OCI-LY3 (cell line): ENCODE measurements at regions not wholly inside any gene's neighbourhood (a gene's known extent, or its start where the extent isn't known, plus 50 kb on each side); places are given as distances from the start of the nearest gene placed in this dataset.
A peak's percentile ranks its signal among the peaks of the same experiment; 100 is the strongest.

Experiments
- H2AFZ ChIP-seq: fragments of 200-600, 300-600 bp; shearing (Covaris generic); 2 replicates; pipeline ENCODE4 v1.6.0; 2014; ENCODE audit warnings: antibody characterized with exemption, low read depth, low read length
- H3K27ac ChIP-seq: fragments of 200-600, 300-600 bp; sonication (generic); 2 replicates; pipeline ENCODE4 v1.5.1; 2014; ENCODE audit warnings: mild to moderate bottlenecking, low read length, moderate library complexity, mixed read lengths
- H3K27me3 ChIP-seq: fragments of 200-600, 300-600 bp; sonication (generic); 2 replicates; pipeline ENCODE4 v1.6.1; 2014; ENCODE audit warnings: low read depth, low read length, mixed read lengths
- H3K36me3 ChIP-seq: fragments of 200-600, 300-600 bp; sonication (generic); replicated peaks from 2 replicates; pipeline ENCODE3; 2014; ENCODE audit warnings: low read depth, low read length, mixed read lengths
- H3K4me1 ChIP-seq: fragments of 300-600, 200-600 bp; sonication (generic); 2 replicates; pipeline ENCODE4 v1.6.1; 2014; ENCODE audit warnings: low read length, mixed read lengths
- H3K4me2 ChIP-seq: fragments of 200-600, 300-600 bp; sonication (generic); 2 replicates; pipeline ENCODE4 v1.6.1; 2014; ENCODE audit warnings: low read length, mixed read lengths
- H3K4me3 ChIP-seq: fragments of 300-600, 200-600 bp; sonication (generic); 2 replicates; pipeline ENCODE4 v1.5.1; 2014; ENCODE audit warnings: antibody characterized with exemption, mild to moderate bottlenecking, low read length, moderate library complexity
- H3K79me2 ChIP-seq: fragments of 300-600, 200-600 bp; shearing (Covaris generic); 2 replicates; pipeline ENCODE4 v1.6.1; 2014; ENCODE audit warnings: mild to moderate bottlenecking, low read length, mixed read lengths
- H3K9ac ChIP-seq: fragments of 300-600, 200-600 bp; shearing (Covaris generic); 2 replicates; pipeline ENCODE4 v1.6.0; 2014; ENCODE audit warnings: mild to moderate bottlenecking, low read length, moderate library complexity
- H3K9me3 ChIP-seq: fragments of 200-600, 300-600 bp; shearing (Covaris generic); 2 replicates; pipeline ENCODE4 v1.6.1; 2014; ENCODE audit warnings: low read length, mixed read lengths; ENCODE audit not compliant: insufficient read depth
- H4K20me1 ChIP-seq: fragments of 200-600, 300-600 bp; sonication (generic); 2 replicates; pipeline ENCODE4 v1.6.1; 2016; ENCODE audit warnings: low read length, mixed read lengths; ENCODE audit not compliant: insufficient read depth
- EZH2phosphoT487 ChIP-seq: fragments of 200-600 bp; shearing (Covaris generic); IDR thresholded peaks from 2 replicates; pipeline ENCODE4 v1.6.1; 2018; ENCODE audit warnings: antibody characterized with exemption, mixed run types, low read depth
- TF ChIP-seq, protein P1 (sequence below): fragments of 200-600, 300-600 bp; sonication (generic); IDR thresholded peaks from 2 replicates; pipeline ENCODE4 v1.5.1; 2014; ENCODE audit warnings: antibody characterized with exemption, low read length, low read depth

DNA sequence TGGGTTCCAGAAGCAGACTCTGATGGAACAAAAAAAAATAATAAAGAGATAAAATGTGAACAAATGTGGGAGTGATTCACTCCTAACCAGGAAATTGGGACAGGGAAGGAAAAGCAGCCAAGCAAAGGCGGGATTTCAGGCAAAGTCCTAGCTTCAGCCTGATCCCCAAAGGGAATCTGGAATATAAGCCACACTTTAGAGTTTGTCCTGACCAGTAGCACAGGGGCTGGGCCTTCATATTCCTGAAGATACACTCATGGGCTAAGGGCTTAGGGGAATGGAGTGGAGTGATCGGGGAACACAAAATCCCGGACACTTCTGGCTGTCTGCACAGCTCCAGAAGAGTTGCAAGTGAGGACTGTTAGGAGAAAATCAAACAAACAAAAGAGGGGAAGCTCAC, 135.0 kb upstream of the COL8A1 start:
- Histone ChIP-seq H3K4me3 (no peak overlapping the region), H3K27me3 (no peaks in the 10 kb centered on the region), H4K20me1 (no peaks in the 10 kb centered on the region), H3K9ac (no peak overlapping the region), H3K4me1 (peaks cover 28% of the 10 kb centered on the region), H3K79me2 (no peaks in the 10 kb centered on the region), H2AFZ (no peak overlapping the region), H3K27ac (no peak overlapping the region), H3K9me3 (no peaks in the 10 kb centered on the region), H3K36me3 (no peaks in the 10 kb centered on the region), H3K4me2 (no peak overlapping the region)
- TF ChIP-seq EZH2phosphoT487 = no peak
- TF ChIP-seq, protein P1, sequence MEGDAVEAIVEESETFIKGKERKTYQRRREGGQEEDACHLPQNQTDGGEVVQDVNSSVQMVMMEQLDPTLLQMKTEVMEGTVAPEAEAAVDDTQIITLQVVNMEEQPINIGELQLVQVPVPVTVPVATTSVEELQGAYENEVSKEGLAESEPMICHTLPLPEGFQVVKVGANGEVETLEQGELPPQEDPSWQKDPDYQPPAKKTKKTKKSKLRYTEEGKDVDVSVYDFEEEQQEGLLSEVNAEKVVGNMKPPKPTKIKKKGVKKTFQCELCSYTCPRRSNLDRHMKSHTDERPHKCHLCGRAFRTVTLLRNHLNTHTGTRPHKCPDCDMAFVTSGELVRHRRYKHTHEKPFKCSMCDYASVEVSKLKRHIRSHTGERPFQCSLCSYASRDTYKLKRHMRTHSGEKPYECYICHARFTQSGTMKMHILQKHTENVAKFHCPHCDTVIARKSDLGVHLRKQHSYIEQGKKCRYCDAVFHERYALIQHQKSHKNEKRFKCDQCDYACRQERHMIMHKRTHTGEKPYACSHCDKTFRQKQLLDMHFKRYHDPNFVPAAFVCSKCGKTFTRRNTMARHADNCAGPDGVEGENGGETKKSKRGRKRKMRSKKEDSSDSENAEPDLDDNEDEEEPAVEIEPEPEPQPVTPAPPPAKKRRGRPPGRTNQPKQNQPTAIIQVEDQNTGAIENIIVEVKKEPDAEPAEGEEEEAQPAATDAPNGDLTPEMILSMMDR = no peak

DNA sequence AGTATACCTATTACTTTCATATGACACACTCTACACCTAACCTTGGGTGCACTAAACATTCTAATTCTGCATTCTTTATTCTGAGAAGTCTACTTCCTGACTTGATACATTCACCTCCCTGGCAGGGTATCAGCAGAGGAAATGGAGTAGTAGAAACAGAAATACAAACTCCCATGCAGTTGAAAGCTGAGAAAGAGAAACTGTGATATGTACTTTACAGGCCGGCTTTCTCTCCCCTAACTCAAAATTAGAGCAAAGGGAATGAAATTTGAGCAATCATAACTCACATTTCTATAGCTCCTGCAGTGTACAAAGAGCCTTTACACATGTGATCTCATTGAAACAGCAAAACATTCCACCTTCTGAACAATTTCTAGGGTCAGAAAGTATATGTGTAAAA, 135.5 kb upstream of the COL8A1 start:
- TF ChIP-seq, protein P1 = no peak
- no peak for TF ChIP-seq EZH2phosphoT487
- no peaks in the 10 kb centered on the region for H4K20me1 ChIP-seq
- H3K9ac ChIP-seq = no peak overlapping the region
- no peak overlapping the region for H3K4me2 ChIP-seq
- H3K79me2 ChIP-seq = no peaks in the 10 kb centered on the region
- H3K9me3 ChIP-seq = no peaks in the 10 kb centered on the region
- H2AFZ ChIP-seq = peak overlapping the region; percentile 33; the same call in 1 of the 2 replicates
- H3K27ac ChIP-seq = no peak overlapping the region
- peaks cover 28% of the 10 kb centered on the region for H3K4me1 ChIP-seq
- H3K27me3 ChIP-seq = no peaks in the 10 kb centered on the region
- no peak overlapping the region for H3K4me3 ChIP-seq
- no peaks in the 10 kb centered on the region for H3K36me3 ChIP-seq

DNA sequence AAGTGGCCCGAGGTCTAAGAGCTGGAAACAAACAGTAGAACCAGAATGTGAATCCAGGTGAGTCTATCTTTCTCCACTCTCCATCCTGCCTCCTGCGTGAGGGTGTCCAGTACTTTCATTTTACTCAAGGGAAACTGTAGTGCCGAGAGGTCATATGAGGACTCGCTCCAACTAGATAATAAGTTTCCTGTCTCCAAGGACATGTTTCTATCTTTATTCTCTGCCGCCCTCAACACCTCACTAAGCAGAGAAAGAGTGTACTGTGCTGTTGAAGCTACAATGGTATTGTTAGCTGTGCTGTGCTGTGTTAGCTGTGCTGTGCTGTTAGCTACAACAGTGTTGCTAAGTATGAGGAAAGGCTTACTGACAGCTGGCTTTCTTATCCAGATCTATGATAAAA, 137.9 kb upstream of the COL8A1 start:
- no peaks in the 10 kb centered on the region for H3K27me3 ChIP-seq
- no peaks in the 10 kb centered on the region for H3K9me3 ChIP-seq
- TF ChIP-seq, protein P1 = no peak
- no peak for TF ChIP-seq EZH2phosphoT487
- H3K4me2 ChIP-seq = peak overlapping the region; percentile 11; the same call in 1 of the 2 replicates
- no peaks in the 10 kb centered on the region for H4K20me1 ChIP-seq
- H3K9ac ChIP-seq = no peak overlapping the region
- no peaks in the 10 kb centered on the region for H3K36me3 ChIP-seq
- H3K79me2 ChIP-seq = no peaks in the 10 kb centered on the region
- no peak overlapping the region for H3K27ac ChIP-seq
- H3K4me1 ChIP-seq = peaks cover 15% of the 10 kb centered on the region
- no peak overlapping the region for H3K4me3 ChIP-seq
- H2AFZ ChIP-seq = no peak overlapping the region

DNA sequence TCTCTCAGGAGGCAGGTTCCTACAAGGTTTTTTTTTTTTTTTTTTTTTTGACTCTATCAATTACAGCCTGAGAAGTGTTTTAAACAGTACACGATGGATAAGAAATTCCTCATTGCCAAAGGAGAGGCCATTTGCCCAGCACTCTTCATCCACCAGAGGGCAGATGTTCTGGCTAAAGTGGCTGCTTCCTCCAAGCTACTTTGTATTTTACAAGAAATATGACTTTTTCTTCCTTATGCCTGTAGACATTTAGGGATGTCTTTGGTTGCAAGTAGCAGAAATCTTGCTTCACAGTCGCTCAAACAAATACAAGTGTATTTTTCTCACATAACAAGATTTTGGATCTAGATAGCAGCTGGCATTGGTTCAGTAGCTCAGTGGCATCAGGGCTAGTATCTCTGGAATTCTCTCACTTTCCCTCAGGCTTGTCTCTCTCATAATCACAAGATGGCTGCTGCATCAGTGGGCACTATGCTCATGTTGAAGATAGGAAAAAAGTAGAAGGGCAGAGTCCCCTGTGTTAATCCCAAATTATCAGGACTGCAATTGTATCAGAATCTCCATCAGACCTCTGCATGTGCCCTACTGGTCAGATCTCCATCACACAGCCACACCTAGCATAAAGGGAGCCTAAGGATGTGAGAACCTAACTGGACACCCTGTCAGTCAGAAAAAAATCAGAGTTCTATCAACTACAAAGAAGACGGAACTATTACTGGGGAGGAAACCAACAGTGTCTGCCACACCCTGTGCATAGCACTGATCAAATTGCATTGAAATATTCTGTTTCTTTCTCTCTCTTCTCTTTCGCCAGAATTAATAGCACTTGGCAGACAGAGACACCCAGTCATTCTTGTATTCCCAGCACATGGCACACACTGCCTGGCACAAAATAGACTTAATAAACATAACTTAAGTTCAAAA, 138.9 kb upstream of the COL8A1 start:
- H3K9me3 ChIP-seq = no peaks in the 10 kb centered on the region
- no peaks in the 10 kb centered on the region for H3K79me2 ChIP-seq
- TF ChIP-seq EZH2phosphoT487 = no peak
- TF ChIP-seq, protein P1 = peak; percentile 79
- H3K36me3 ChIP-seq = no peaks in the 10 kb centered on the region
- no peak overlapping the region for H3K27ac ChIP-seq
- peak overlapping the region; percentile 14; the same call in 1 of the 2 replicates for H2AFZ ChIP-seq
- no peak overlapping the region for H3K4me2 ChIP-seq
- no peaks in the 10 kb centered on the region for H3K27me3 ChIP-seq
- H4K20me1 ChIP-seq = no peaks in the 10 kb centered on the region
- H3K9ac ChIP-seq = no peak overlapping the region
- 0 out of 2 replicates have a peak, but pooled peaks cover 6% of the 10 kb centered on the region for H3K4me1 ChIP-seq
- no peak overlapping the region for H3K4me3 ChIP-seq
